ENCODE measurements at regions not wholly inside any gene's neighbourhood (a gene's known extent, or its start where the extent isn't known, plus 50 kb on each side); places are given as distances from the start of the nearest gene placed in this dataset.

- Histone ChIP-seq H3K9ac (ENCODE audit: low read length in 3 of 3) (no peak overlapping the region), H3K4me3 (ENCODE audit: low read length in 3 of 3) (no peak overlapping the region), H3K27ac (ENCODE audit: low read depth in 2 of 2, low read length in 2 of 2) (no peak overlapping the region), H3K4me1 (ENCODE audit: control insufficient read depth in 2 of 3, insufficient read depth in 2 of 3, low read depth in 1 of 3, low read length in 3 of 3) (no peaks in the 10 kb centered on the region), H3K9me3 (ENCODE audit: control insufficient read depth in 2 of 3, insufficient read depth in 1 of 3, low read length in 3 of 3) (no peaks in the 10 kb centered on the region), H3K27me3 (ENCODE audit: control insufficient read depth, insufficient read depth, low read length) (no peaks in the 10 kb centered on the region), H3K36me3 (ENCODE audit: control insufficient read depth in 2 of 3, insufficient read depth in 3 of 3, low read length in 3 of 3) (no peaks in the 10 kb centered on the region)
- no peak for DNase-seq
- TF ChIP-seq CTCF (IDR thresholded peaks at IDR 0.05; ENCODE audit: borderline replicate concordance, extremely low read depth, insufficient read depth) = no peak
- intact Hi-C loops (cut with DNase I) = no loop called here
- FAIRE-seq = no peak
Observed at GRCh38 chr5:169511708-169512107, 71.9 kb upstream of the SPDL1 start.

DNA sequence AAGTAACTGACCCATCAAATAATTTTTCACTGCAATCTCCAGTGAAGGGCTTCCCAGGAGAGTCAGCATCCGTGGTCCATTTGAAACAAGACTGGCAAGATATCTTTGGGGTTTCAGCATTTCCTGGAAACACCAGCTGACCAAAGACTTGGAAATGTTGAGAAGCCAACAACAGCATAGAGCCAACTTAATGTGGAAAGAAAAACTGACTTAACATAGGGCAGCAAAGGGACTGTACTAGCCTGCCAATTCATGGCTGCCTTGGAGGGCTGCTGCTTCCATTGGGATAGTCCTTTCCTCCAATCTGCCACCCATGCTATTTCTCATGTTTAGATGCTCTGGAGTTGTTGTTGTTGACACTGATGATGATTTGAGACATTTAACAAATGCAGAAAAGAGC is 76.5 kb upstream of the SPDL1 start:
- Histone ChIP-seq H3K27ac (ENCODE audit: low read depth in 2 of 2, low read length in 2 of 2) (no peak overlapping the region), H3K4me3 (ENCODE audit: low read length in 3 of 3) (no peak overlapping the region), H3K4me1 (ENCODE audit: control insufficient read depth in 2 of 3, insufficient read depth in 2 of 3, low read depth in 1 of 3, low read length in 3 of 3) (no peaks in the 10 kb centered on the region), H3K9me3 (ENCODE audit: control insufficient read depth in 2 of 3, insufficient read depth in 1 of 3, low read length in 3 of 3) (no peaks in the 10 kb centered on the region), H3K9ac (ENCODE audit: low read length in 3 of 3) (no peak overlapping the region), H3K27me3 (ENCODE audit: control insufficient read depth, insufficient read depth, low read length) (no peaks in the 10 kb centered on the region), H3K36me3 (ENCODE audit: control insufficient read depth in 2 of 3, insufficient read depth in 3 of 3, low read length in 3 of 3) (no peaks in the 10 kb centered on the region)
- no peak for TF ChIP-seq CTCF (IDR thresholded peaks at IDR 0.05; ENCODE audit: borderline replicate concordance, extremely low read depth, insufficient read depth)
- no peak for DNase-seq
- FAIRE-seq = no peak
- intact Hi-C loops (cut with DNase I) = no loop called here

DNA sequence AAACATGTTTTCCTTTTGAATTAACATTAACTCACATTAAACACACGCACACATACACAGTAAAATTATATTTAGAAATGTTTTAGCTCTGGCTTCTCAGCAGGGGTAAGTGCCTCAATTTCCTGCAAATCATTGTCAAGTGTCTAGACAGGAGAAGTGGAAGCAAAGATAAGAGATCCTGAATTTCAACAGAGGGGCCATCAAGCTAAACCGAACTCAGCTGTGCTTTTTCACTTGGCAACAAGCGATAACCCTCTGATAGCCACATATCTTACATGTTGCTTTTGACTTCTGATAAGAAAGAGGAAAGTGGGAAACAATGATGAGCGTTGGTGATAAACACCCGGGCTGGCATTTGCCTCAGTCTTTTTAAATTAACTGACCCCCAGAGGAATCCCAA is 79.7 kb upstream of the SPDL1 start:
- H3K9me3 ChIP-seq (ENCODE audit: control insufficient read depth in 2 of 3, insufficient read depth in 1 of 3, low read length in 3 of 3) = no peaks in the 10 kb centered on the region
- H3K27ac ChIP-seq (ENCODE audit: low read depth in 2 of 2, low read length in 2 of 2) = no peak overlapping the region
- H3K36me3 ChIP-seq (ENCODE audit: control insufficient read depth in 2 of 3, insufficient read depth in 3 of 3, low read length in 3 of 3) = no peaks in the 10 kb centered on the region
- no peaks in the 10 kb centered on the region for H3K4me1 ChIP-seq (ENCODE audit: control insufficient read depth in 2 of 3, insufficient read depth in 2 of 3, low read depth in 1 of 3, low read length in 3 of 3)
- FAIRE-seq = no peak
- H3K4me3 ChIP-seq (ENCODE audit: low read length in 3 of 3) = no peak overlapping the region
- intact Hi-C loops (cut with DNase I) = no loop called here
- H3K27me3 ChIP-seq (ENCODE audit: control insufficient read depth, insufficient read depth, low read length) = no peaks in the 10 kb centered on the region
- H3K9ac ChIP-seq (ENCODE audit: low read length in 3 of 3) = no peak overlapping the region
- no peak for TF ChIP-seq CTCF (IDR thresholded peaks at IDR 0.05; ENCODE audit: borderline replicate concordance, extremely low read depth, insufficient read depth)
- DNase-seq = peak in 1 of 5 donors; percentile 22

GRCh38 chr5:169499990-169500505 is 83.5 kb upstream of the SPDL1 start:
- FAIRE-seq (no peak), DNase-seq (no peak)
- Histone ChIP-seq H3K9me3 (ENCODE audit: control insufficient read depth in 2 of 3, insufficient read depth in 1 of 3, low read length in 3 of 3) (no peaks in the 10 kb centered on the region), H3K4me3 (ENCODE audit: low read length in 3 of 3) (no peak overlapping the region), H3K36me3 (ENCODE audit: control insufficient read depth in 2 of 3, insufficient read depth in 3 of 3, low read length in 3 of 3) (no peaks in the 10 kb centered on the region), H3K4me1 (ENCODE audit: control insufficient read depth in 2 of 3, insufficient read depth in 2 of 3, low read depth in 1 of 3, low read length in 3 of 3) (no peaks in the 10 kb centered on the region), H3K27me3 (ENCODE audit: control insufficient read depth, insufficient read depth, low read length) (no peaks in the 10 kb centered on the region), H3K27ac (ENCODE audit: low read depth in 2 of 2, low read length in 2 of 2) (no peak overlapping the region), H3K9ac (ENCODE audit: low read length in 3 of 3) (no peak overlapping the region)
- no peak for TF ChIP-seq CTCF (IDR thresholded peaks at IDR 0.05; ENCODE audit: borderline replicate concordance, extremely low read depth, insufficient read depth)
- intact Hi-C loops (cut with DNase I) = no loop called here
